ENCODE measurements at regions not wholly inside any gene's neighbourhood (a gene's known extent, or its start where the extent isn't known, plus 50 kb on each side); places are given as distances from the start of the nearest gene placed in this dataset.

- no peak overlapping the region for H3K27ac ChIP-seq
- ChIA-PET CTCF (no interaction called here), POLR2A (ENCODE audit: low non-redundant PET) (no interaction called here)
- TF ChIP-seq, protein P1, sequence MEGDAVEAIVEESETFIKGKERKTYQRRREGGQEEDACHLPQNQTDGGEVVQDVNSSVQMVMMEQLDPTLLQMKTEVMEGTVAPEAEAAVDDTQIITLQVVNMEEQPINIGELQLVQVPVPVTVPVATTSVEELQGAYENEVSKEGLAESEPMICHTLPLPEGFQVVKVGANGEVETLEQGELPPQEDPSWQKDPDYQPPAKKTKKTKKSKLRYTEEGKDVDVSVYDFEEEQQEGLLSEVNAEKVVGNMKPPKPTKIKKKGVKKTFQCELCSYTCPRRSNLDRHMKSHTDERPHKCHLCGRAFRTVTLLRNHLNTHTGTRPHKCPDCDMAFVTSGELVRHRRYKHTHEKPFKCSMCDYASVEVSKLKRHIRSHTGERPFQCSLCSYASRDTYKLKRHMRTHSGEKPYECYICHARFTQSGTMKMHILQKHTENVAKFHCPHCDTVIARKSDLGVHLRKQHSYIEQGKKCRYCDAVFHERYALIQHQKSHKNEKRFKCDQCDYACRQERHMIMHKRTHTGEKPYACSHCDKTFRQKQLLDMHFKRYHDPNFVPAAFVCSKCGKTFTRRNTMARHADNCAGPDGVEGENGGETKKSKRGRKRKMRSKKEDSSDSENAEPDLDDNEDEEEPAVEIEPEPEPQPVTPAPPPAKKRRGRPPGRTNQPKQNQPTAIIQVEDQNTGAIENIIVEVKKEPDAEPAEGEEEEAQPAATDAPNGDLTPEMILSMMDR (conservative IDR thresholded peaks at IDR 0.05; ENCODE audit: low read depth): no peak
- no peak for DNase-seq (ENCODE audit: low spot score)
Measured at GRCh38 chr2:155215037-155215707, 516.7 kb downstream of the KCNJ3 start.

GRCh38 chr2:155209696-155210450, 511.4 kb downstream of the KCNJ3 start:
- no peak for DNase-seq (ENCODE audit: low spot score)
- ChIA-PET CTCF (no interaction called here), POLR2A (ENCODE audit: low non-redundant PET) (no interaction called here)
- TF ChIP-seq, protein P1 (conservative IDR thresholded peaks at IDR 0.05; ENCODE audit: low read depth): no peak
- no peak overlapping the region for H3K27ac ChIP-seq

DNA sequence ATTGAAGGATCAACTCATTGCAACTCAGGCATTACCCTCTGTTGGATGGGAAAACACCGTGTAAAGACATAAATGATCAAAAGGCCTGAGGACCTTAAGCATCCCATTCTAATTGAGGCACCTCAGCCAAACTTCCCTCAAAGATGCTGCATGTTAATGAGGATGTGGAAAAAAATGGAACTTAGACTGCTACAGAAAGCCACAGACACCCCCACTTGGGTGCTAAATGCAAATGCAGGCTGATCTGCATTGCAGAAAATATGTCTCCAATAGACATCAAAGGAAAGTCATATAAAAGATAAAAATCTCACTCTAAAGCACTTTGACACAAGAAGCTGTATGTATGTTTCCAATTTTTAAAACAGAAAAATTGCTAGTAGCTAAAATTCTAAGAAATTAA, 504.7 kb downstream of the KCNJ3 start:
- POLR2A ChIA-PET (ENCODE audit: low non-redundant PET): no interaction called here
- DNase-seq (ENCODE audit: low spot score): no peak
- CTCF ChIA-PET: no interaction called here
- TF ChIP-seq, protein P1 (conservative IDR thresholded peaks at IDR 0.05; ENCODE audit: low read depth): no peak
- H3K27ac ChIP-seq: no peak overlapping the region

DNA sequence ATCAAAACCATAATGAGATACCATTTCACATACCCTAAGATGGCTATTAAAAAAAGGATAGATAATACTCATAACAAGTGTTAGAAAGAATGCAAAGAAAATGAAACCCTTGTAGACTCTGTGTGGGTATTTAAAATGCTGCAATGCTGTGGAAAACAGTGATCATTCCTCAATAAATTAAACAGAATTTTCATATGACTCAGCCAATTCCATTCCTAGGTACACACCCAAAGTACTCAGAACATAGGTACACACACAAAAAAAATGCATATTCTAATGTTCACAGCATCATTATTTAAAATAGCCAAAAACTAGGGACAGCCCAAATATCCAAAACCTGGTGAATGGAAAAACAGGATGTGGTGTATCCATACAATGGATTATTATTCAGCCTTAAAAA, 502.3 kb downstream of the KCNJ3 start:
- no peak for DNase-seq (ENCODE audit: low spot score)
- ChIA-PET POLR2A (ENCODE audit: low non-redundant PET) (no interaction called here), CTCF (no interaction called here)
- TF ChIP-seq, protein P1 (conservative IDR thresholded peaks at IDR 0.05; ENCODE audit: low read depth): no peak
- H3K27ac ChIP-seq: no peak overlapping the region

DNA sequence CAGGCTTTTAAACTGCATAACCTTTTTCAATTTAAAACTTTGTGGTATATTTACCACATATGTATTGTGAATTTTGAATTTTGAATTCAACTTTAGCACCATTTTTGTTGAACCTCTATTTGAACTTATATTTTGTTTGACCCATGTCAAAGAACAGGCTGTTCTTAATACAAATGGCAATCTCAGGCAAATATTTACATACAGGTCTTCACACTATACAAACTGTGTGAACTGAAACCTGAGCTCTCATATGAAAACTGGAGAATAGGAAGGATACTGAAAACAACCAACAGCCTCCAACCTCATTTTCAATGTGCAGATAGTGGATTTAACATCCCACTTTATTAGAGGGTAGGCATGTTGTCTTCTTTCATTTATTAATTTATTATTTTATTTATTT, 491.8 kb downstream of the KCNJ3 start:
- CTCF ChIA-PET: no interaction called here
- TF ChIP-seq, protein P1 (conservative IDR thresholded peaks at IDR 0.05; ENCODE audit: low read depth): no peak

DNA sequence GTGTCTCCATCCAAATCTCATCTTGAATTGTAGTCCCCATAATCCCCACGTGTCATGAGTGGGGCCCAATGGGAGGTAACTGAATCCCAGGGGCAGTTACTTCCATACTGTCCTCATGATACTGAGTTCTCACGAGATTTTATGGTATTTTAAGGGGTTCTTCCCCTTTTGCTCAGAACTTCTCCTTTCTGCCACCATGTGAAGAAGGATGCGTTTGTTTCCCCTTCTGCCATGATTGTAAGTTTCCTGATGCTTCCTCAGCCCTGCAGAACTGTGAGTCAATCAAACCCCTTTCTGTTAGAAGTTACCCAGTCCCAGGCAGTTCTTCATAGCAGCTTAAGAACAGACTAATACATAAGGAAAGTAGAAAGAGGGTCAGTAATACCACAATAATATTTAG, 480.4 kb downstream of the KCNJ3 start:
- TF ChIP-seq, protein P1 (conservative IDR thresholded peaks at IDR 0.05; ENCODE audit: low read depth): no peak
- CTCF ChIA-PET: no interaction called here
- no peak for DNase-seq (ENCODE audit: low spot score)
- POLR2A ChIA-PET (ENCODE audit: low non-redundant PET): no interaction called here
- no peak overlapping the region for H3K27ac ChIP-seq

More for the DNA sequence above, 491.8 kb downstream of the KCNJ3 start:
- no peak for DNase-seq (ENCODE audit: low spot score)
- POLR2A ChIA-PET (ENCODE audit: low non-redundant PET): no interaction called here
- no peak overlapping the region for H3K27ac ChIP-seq

Measured in RWPE1 (cell line).